Lower leg skin (tissue), 3 donors: ENCODE measurements at regions not wholly inside any gene's neighbourhood (a gene's known extent, or its start where the extent isn't known, plus 50 kb on each side); places are given as distances from the start of the nearest gene placed in this dataset.

Source experiments
- POLR2A ChIP-seq, 2 donors: fragments of 450-650 bp; IDR thresholded peaks; one replicate each; pipeline ENCODE4 v1.6.1; 2016 to 2017; ENCODE audit warnings: antibody characterized with exemption in 2 of 2, mild to moderate bottlenecking in 1 of 2, moderate library complexity in 1 of 2
- TF ChIP-seq, protein P1 (sequence below), 3 donors: fragments of 450-650 bp; IDR thresholded peaks; one replicate each; pipeline ENCODE4 v1.5.1; 2016; ENCODE audit warnings: antibody characterized with exemption in 3 of 3, mild to moderate bottlenecking in 3 of 3, moderate library complexity in 2 of 3

DNA sequence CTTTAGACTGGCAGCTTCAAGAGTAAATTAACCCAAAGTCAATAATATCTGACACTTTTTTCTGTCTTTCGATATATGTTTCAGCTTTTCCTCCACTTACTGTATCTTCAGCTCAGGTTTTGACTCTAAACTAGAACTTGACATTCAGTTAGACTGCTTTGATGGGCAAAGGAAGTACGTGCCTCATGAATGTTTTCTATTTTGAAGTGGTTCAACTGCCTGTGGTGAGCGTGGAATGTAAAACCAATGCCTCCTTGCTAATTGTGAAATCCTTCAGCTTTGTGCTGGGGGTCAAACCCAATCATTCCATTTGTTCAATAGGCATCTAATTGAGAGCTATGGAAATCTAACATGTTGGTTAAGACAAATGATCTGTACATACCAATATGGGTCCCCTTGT, 857.0 kb upstream of the HTR2C start:
- TF ChIP-seq, protein P1, sequence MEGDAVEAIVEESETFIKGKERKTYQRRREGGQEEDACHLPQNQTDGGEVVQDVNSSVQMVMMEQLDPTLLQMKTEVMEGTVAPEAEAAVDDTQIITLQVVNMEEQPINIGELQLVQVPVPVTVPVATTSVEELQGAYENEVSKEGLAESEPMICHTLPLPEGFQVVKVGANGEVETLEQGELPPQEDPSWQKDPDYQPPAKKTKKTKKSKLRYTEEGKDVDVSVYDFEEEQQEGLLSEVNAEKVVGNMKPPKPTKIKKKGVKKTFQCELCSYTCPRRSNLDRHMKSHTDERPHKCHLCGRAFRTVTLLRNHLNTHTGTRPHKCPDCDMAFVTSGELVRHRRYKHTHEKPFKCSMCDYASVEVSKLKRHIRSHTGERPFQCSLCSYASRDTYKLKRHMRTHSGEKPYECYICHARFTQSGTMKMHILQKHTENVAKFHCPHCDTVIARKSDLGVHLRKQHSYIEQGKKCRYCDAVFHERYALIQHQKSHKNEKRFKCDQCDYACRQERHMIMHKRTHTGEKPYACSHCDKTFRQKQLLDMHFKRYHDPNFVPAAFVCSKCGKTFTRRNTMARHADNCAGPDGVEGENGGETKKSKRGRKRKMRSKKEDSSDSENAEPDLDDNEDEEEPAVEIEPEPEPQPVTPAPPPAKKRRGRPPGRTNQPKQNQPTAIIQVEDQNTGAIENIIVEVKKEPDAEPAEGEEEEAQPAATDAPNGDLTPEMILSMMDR (IDR thresholded peaks at IDR 0.05), result no peak
- TF ChIP-seq POLR2A (IDR thresholded peaks at IDR 0.05), result no peak
